ENCODE measurements at regions not wholly inside any gene's neighbourhood (a gene's known extent, or its start where the extent isn't known, plus 50 kb on each side); places are given as distances from the start of the nearest gene placed in this dataset.

DNA sequence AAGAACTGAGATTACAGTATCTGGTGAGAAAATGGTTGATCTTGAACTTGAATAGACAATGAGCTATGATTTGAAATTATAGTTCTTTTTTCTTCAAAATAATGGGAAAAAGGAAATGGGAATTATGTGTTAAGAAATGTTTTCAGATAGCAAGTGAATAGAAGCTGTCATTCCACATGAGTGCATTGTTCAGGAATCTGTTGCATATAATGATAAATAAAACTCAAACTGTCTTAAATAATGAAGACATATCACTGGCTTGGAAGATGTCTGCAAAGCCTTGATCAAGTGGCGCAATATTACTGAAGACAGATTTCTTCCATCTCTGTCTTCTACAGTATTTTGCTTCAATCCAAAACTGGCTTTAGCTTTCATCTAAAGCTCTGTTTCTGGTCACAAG, 479.3 kb upstream of the ZFP42 start:
- no peak for TF ChIP-seq POLR2A (IDR thresholded peaks at IDR 0.05)
- TF ChIP-seq, protein P1, sequence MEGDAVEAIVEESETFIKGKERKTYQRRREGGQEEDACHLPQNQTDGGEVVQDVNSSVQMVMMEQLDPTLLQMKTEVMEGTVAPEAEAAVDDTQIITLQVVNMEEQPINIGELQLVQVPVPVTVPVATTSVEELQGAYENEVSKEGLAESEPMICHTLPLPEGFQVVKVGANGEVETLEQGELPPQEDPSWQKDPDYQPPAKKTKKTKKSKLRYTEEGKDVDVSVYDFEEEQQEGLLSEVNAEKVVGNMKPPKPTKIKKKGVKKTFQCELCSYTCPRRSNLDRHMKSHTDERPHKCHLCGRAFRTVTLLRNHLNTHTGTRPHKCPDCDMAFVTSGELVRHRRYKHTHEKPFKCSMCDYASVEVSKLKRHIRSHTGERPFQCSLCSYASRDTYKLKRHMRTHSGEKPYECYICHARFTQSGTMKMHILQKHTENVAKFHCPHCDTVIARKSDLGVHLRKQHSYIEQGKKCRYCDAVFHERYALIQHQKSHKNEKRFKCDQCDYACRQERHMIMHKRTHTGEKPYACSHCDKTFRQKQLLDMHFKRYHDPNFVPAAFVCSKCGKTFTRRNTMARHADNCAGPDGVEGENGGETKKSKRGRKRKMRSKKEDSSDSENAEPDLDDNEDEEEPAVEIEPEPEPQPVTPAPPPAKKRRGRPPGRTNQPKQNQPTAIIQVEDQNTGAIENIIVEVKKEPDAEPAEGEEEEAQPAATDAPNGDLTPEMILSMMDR (IDR thresholded peaks at IDR 0.05) = no peak

Data from body of pancreas (tissue), 4 donors.